Testis (tissue), 2 donors: ENCODE measurements at regions not wholly inside any gene's neighbourhood (a gene's known extent, or its start where the extent isn't known, plus 50 kb on each side); places are given as distances from the start of the nearest gene placed in this dataset.

Experiments used
- CTCF ChIP-seq, 3 experiments: fragments of 450-650 bp in 2 of 3; fragments of 200-600 bp in 1 of 3; sonication (generic) in 1 of 3; IDR thresholded peaks; one replicate each; pipeline ENCODE4 v1.5.1; 2016 to 2019; ENCODE audit warnings: antibody characterized with exemption in 3 of 3, mild to moderate bottlenecking in 2 of 3, moderate library complexity in 1 of 3
- POLR2A ChIP-seq: fragments of 450-650 bp; IDR thresholded peaks from one replicate; pipeline ENCODE4 v1.6.1; 2017; ENCODE audit warnings: antibody characterized with exemption, mild to moderate bottlenecking, moderate library complexity

- TF ChIP-seq CTCF (IDR thresholded peaks at IDR 0.05) = no peak
- no peak for TF ChIP-seq POLR2A
Measured at GRCh38 chr3:36132214-36132613, 248.1 kb upstream of the STAC start.
